ENCODE measurements at regions not wholly inside any gene's neighbourhood (a gene's known extent, or its start where the extent isn't known, plus 50 kb on each side); places are given as distances from the start of the nearest gene placed in this dataset.

- TF ChIP-seq TRIM28 (IDR thresholded peaks at IDR 0.05; ENCODE audit: borderline replicate concordance, low read length) (no peak), ZNF274 (IDR thresholded peaks at IDR 0.05; ENCODE audit: low read length) (no peak), ZNF274 (tag by site-specific recombination; IDR thresholded peaks at IDR 0.05; ENCODE audit: borderline replicate concordance) (no peak), ZNF571 (tag by site-specific recombination; IDR thresholded peaks at IDR 0.05) (no peak), ZNF211 (tag by site-specific recombination; IDR thresholded peaks at IDR 0.05; ENCODE audit: low read depth) (no peak), OVOL3 (tag by site-specific recombination; IDR thresholded peaks at IDR 0.05) (no peak), ZNF561 (tag by site-specific recombination; IDR thresholded peaks at IDR 0.05; ENCODE audit: borderline replicate concordance) (no peak), ZBTB1 (tag by site-specific recombination; IDR thresholded peaks at IDR 0.05) (no peak), ZBTB8A (tag by site-specific recombination; IDR thresholded peaks at IDR 0.05) (no peak), YY1 (tag by site-specific recombination; IDR thresholded peaks at IDR 0.05) (no peak), OSR2 (tag by site-specific recombination; IDR thresholded peaks at IDR 0.05) (no peak)
- TF ChIP-seq, protein P1, sequence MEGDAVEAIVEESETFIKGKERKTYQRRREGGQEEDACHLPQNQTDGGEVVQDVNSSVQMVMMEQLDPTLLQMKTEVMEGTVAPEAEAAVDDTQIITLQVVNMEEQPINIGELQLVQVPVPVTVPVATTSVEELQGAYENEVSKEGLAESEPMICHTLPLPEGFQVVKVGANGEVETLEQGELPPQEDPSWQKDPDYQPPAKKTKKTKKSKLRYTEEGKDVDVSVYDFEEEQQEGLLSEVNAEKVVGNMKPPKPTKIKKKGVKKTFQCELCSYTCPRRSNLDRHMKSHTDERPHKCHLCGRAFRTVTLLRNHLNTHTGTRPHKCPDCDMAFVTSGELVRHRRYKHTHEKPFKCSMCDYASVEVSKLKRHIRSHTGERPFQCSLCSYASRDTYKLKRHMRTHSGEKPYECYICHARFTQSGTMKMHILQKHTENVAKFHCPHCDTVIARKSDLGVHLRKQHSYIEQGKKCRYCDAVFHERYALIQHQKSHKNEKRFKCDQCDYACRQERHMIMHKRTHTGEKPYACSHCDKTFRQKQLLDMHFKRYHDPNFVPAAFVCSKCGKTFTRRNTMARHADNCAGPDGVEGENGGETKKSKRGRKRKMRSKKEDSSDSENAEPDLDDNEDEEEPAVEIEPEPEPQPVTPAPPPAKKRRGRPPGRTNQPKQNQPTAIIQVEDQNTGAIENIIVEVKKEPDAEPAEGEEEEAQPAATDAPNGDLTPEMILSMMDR (tag by site-specific recombination; IDR thresholded peaks at IDR 0.05) = no peak
Measured at GRCh38 chr2:17068021-17068420, 402.4 kb upstream of the CYRIA start.
